NCI-H2171 treated with DMSO at 0.1 percent for 48 hours (cell line): ENCODE measurements at regions not wholly inside any gene's neighbourhood (a gene's known extent, or its start where the extent isn't known, plus 50 kb on each side); places are given as distances from the start of the nearest gene placed in this dataset.

Source experiments
- DNase-seq: peaks from one replicate; lab custom pipeline; 2025; lab: John Stamatoyannopoulos, UW

DNA sequence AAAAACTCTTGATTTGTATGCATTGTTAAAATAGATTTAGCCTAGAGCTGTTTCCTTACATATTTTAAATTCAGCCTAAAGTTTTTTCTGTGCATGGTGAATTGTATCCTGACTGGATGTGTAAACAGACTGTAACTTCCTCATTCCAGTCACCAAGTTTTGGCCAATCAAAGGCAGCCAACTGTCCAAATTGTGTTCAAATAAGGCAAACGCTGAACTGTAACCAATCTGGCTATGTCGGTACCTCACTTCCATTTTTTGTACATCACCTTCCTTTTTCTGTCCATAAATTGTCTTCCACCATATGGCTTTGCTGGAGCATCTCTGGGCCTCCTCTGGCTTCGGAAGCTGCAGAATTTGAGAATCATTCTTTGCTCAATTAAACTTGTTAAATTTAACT lies 1921.9 kb upstream of the SEL1L start:
- no peak for DNase-seq

GRCh38 chr14:83461521-83461920 lies 1927.9 kb upstream of the SEL1L start:
- no peak for DNase-seq

DNA sequence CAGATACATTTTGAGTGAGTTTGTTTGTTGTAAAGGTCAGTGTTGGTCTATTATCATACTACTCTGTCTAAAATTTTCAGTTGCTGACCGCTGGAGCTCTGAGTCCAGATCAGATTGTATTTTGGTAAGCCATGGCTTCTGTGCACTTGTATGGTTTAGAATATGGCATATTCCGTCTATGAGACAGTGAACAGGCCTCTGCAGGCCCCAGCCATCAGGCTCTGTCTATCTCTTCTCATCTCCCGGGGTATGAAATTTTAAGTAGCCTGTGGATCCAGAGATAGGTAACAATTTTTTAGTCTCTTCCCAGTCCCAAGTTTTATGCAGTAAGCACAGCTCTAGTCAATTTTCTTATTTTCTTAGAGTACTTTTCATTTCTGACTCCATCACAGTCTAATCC lies 1929.1 kb upstream of the SEL1L start:
- no peak for DNase-seq

- DNase-seq = peak; percentile 41
Measured at GRCh38 chr14:83463500-83464098, 1929.9 kb upstream of the SEL1L start.

DNA sequence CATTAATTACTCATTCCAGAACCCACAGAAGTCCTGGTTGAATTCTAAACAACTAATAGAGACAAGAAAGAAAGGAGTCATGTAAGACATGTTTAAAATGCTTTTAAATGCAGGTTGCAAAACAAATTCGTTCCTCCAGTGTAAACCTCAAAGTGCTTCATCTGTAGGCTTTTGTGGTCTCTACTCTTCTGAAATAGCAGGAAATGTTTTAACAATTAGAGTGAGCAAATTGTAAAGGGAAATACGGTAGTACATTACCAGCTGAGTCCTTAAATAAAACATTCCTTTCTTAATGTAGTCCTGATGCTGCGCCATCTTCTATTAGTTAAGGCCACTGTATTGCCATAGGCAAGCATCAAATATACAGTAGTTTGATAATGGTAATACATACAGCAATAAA lies 1934.2 kb upstream of the SEL1L start:
- DNase-seq = no peak

GRCh38 chr14:83470466-83470865 lies 1936.8 kb upstream of the SEL1L start:
- no peak for DNase-seq

DNA sequence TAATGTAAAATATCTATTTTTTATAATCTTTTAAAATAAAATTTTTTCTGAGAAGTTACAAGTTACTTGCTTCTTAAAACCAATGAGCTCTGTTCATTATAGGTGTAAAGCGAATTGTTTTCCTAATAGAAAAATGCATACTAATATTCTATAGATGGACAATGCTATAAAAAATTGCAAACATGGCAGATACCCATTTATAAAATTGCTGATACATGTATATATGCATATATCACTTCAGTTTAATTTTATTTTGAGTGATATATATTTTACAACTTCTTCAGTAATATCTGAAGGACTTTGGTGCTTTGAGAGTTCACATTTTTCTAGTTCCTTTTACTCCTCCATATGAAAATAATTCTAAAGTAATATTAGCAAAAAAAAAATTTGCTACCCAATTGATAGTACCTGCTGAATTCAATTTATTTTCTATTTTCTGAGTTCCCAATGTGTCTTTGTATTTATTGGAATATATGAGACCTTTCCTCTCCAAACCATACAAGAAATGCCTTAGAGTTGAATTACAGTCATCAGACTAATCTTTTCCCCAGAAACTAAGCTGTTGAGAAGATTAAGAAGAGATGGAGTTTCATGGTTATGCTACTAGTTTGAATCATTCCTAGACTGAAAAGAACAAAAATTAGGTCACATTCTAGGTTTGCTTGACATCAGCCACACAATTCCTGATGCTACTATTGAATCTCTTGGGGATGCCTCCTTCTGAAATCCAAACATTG lies 1937.5 kb upstream of the SEL1L start:
- no peak for DNase-seq

- DNase-seq = peak; percentile 14
Measured at GRCh38 chr14:83473416-83474235, 1940.0 kb upstream of the SEL1L start.

- no peak for DNase-seq
Measured at GRCh38 chr14:83478741-83479140, 1945.1 kb upstream of the SEL1L start.

DNA sequence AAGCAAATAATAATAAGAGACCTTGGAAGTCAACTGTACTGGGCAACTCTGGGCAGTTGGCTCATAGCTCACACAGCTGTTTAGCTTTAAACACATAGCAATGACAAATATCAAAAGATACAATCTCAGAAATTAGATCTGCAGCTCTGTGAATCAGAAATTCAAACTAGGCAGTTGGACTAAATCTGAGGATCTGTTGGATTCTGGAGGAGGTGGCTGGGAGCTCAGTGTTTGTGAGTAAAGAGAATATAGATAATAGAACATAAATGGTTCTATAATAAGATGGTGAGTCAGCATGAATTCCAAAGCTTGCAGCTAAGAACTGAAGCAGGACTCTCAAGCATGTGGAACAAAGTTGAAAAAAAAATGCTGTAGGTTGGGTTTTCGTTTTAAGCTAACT lies 1949.4 kb upstream of the SEL1L start:
- DNase-seq = no peak

- no peak for DNase-seq
Measured at GRCh38 chr14:83485591-83485990, 1951.9 kb upstream of the SEL1L start.

- DNase-seq = peak; percentile 93
Measured at GRCh38 chr14:83491091-83491490, 1957.4 kb upstream of the SEL1L start.

GRCh38 chr14:83520837-83521236 lies 1987.2 kb upstream of the SEL1L start:
- DNase-seq = no peak

DNA sequence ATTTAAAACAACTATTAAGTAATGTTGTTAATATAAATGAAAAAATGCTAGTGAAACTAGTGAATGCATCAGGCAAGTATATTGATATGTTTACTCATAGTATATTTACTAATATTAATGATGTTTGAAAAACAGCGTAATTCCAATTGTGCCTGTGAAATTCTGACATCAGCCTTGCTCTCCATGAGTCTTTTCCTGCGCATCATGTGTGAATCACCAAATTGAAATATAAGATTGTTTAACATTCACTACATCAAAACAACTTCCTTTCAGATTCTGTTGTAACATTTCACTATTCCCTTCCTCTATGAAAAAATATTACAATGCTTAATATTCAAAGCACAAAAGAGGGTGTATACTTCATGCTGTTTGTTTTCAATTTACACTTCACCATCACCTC lies 1995.9 kb upstream of the SEL1L start:
- no peak for DNase-seq

- no peak for DNase-seq
Measured at GRCh38 chr14:83533734-83534133, 1996.2 kb upstream of the FLRT2 start.

- no peak for DNase-seq
Measured at GRCh38 chr14:83534995-83535394, 1994.9 kb upstream of the FLRT2 start.

GRCh38 chr14:83535444-83535843 lies 1994.5 kb upstream of the FLRT2 start:
- DNase-seq = no peak

- no peak for DNase-seq
Measured at GRCh38 chr14:83541147-83541546, 1988.8 kb upstream of the FLRT2 start.

DNA sequence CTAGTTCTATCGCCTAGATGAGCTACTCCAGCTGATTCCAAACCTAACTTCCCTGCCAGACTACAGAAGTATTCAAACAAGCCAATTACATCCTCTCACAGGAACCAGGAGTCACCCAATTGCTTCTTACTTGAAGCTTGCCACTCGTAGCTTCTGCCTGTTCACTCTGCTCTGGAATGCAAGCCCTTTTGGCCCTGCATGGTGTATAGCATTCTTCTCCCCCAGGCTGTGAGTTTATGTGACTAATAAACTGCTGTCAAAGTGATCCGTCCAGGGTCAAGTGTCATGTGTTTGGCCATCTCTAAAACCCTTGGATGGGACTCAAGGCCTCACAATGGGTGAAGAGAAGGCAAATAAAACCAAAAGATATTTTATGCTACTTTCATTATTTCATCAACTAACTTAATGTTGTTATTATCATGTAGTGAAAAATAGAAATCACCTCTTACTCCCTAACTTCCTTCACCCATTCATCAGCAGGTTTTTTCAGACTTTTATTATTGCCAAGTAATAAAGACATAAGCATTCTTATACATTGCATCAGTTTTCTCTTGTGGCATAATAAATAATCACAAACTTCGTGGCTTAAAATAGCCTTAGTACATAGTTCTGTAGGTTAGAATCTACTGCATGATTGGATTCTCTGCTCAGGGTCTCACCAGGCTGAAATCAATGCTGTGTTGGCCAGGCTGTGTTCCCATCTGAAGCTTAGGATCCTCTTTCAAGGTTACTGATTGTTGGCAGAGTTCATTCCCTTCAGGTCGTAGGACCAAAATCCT lies 1981.7 kb upstream of the FLRT2 start:
- DNase-seq = no peak

GRCh38 chr14:83556065-83556464 lies 1973.9 kb upstream of the FLRT2 start:
- DNase-seq = no peak

DNA sequence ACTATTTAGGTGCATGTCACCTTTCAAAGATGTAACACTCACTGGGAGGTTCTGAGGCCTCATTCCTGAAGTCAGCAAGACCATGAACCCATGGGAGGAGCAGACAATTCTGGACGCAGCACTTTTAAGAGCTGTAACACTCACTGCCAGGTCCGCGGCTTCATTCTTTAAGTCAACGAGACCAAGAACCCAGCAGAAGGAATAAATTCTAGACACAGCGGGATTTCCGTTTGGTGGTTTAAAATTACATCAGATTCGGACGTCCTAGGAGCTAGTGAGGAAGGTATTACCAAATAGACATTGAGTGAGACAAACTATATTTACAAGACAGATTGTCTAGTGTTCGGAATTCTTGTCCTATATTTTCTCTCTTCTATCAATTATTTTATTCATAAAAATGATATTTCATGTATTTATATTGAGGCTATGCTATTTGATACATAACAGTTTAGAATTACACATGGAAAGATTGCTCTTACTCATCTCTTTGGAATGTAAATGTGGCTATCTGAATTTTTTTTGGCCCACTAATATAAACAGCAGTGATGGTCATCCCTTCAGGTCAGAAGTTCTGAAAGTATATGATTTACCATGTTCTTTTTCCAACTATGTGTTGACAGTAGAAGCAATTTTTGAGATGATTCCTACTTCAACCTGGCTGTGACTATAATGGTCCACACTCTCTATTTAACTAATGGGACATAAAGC lies 1973.0 kb upstream of the FLRT2 start:
- no peak for DNase-seq

DNA sequence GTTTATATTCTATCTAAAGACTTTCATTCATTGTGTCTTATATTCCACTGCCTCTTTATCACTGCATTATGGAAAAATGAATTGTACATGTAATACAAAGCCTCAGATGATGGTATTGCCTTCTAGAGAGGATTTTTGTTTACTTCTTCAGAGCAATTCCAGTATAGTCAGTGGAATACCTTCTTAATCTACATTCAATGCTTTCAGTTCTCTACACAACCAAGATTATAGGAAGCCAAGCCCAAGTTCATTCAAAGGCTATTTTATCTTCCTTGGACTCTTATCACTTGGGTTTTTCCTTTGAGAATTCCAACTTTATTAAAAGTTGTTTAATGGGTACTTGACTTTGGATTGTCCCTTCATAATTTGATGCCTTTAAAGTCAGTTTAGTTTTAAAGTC lies 1971.0 kb upstream of the FLRT2 start:
- no peak for DNase-seq
